Erythroblast (primary cell): ENCODE measurements at regions not wholly inside any gene's neighbourhood (a gene's known extent, or its start where the extent isn't known, plus 50 kb on each side); places are given as distances from the start of the nearest gene placed in this dataset.
"Not testable (repeated sequence)": the region's sequence is repeated elsewhere in the genome, so short reads cannot be mapped to it uniquely, and the experiment has no call there.

ENCODE experiments used
- GATA1 ChIP-seq: IDR thresholded peaks from 2 replicates; pipeline ENCODE4 v1.6.1; 2011; ENCODE audit warnings: low read depth, mild to moderate bottlenecking, control low read depth, low read length, moderate library complexity
- POLR2A ChIP-seq: IDR thresholded peaks from 2 replicates; pipeline ENCODE4 v1.6.1; 2011; ENCODE audit warnings: mild to moderate bottlenecking, low read length

- not testable (repeated sequence) for TF ChIP-seq POLR2A, GATA1
Observed at GRCh38 chr9:62860939-62861860, 1671.4 kb downstream of the SPATA31A7 start.
